ENCODE measurements at regions not wholly inside any gene's neighbourhood (a gene's known extent, or its start where the extent isn't known, plus 50 kb on each side); places are given as distances from the start of the nearest gene placed in this dataset.
"Not testable (repeated sequence)": the region's sequence is repeated elsewhere in the genome, so short reads cannot be mapped to it uniquely, and the experiment has no call there.

- no peak for DNase-seq
Observed at GRCh38 chr7:145434811-145435210, 599.0 kb upstream of the TPK1 start.

- DNase-seq: no peak
Observed at GRCh38 chr7:145431834-145432233, 596.0 kb upstream of the TPK1 start.

GRCh38 chr7:145418481-145418880 lies 582.6 kb upstream of the TPK1 start:
- not testable (repeated sequence) for DNase-seq

GRCh38 chr7:145411066-145411465 lies 575.2 kb upstream of the TPK1 start:
- no peak for DNase-seq

GRCh38 chr7:145398758-145399157 lies 562.9 kb upstream of the TPK1 start:
- no peak for DNase-seq

GRCh38 chr7:145394126-145394525 lies 558.3 kb upstream of the TPK1 start:
- no peak for DNase-seq

- no peak for DNase-seq
Observed at GRCh38 chr7:145382762-145383161, 546.9 kb upstream of the TPK1 start.

GRCh38 chr7:145378197-145378596 lies 542.3 kb upstream of the TPK1 start:
- DNase-seq: no peak

- DNase-seq: no peak
Observed at GRCh38 chr7:145360511-145361100, 524.8 kb upstream of the TPK1 start.

GRCh38 chr7:145350334-145350733 lies 514.5 kb upstream of the TPK1 start:
- no peak for DNase-seq

- not testable (repeated sequence) for DNase-seq
Observed at GRCh38 chr7:145349452-145349851, 513.6 kb upstream of the TPK1 start.

- DNase-seq: no peak
Observed at GRCh38 chr7:145347271-145347670, 511.4 kb upstream of the TPK1 start.

GRCh38 chr7:145339319-145339718 lies 503.5 kb upstream of the TPK1 start:
- no peak for DNase-seq

GRCh38 chr7:145331522-145331921 lies 495.7 kb upstream of the TPK1 start:
- no peak for DNase-seq

GRCh38 chr7:145331076-145331475 lies 495.2 kb upstream of the TPK1 start:
- no peak for DNase-seq

- DNase-seq: no peak
Observed at GRCh38 chr7:145327646-145328045, 491.8 kb upstream of the TPK1 start.

GRCh38 chr7:145324081-145324480 lies 488.2 kb upstream of the TPK1 start:
- no peak for DNase-seq

GRCh38 chr7:145313551-145313950 lies 477.7 kb upstream of the TPK1 start:
- DNase-seq: no peak

GRCh38 chr7:145293754-145294153 lies 457.9 kb upstream of the TPK1 start:
- no peak for DNase-seq

GRCh38 chr7:145293228-145293701 lies 457.4 kb upstream of the TPK1 start:
- DNase-seq: no peak

- DNase-seq: no peak
Observed at GRCh38 chr7:145289384-145289783, 453.5 kb upstream of the TPK1 start.

- no peak for DNase-seq
Observed at GRCh38 chr7:145276118-145276517, 440.3 kb upstream of the TPK1 start.

GRCh38 chr7:145269418-145270161 lies 433.7 kb upstream of the TPK1 start:
- no peak for DNase-seq

- no peak for DNase-seq
Observed at GRCh38 chr7:145265180-145265579, 429.3 kb upstream of the TPK1 start.

GRCh38 chr7:145263886-145264285 lies 428.0 kb upstream of the TPK1 start:
- DNase-seq: no peak
